ENCODE measurements at regions not wholly inside any gene's neighbourhood (a gene's known extent, or its start where the extent isn't known, plus 50 kb on each side); places are given as distances from the start of the nearest gene placed in this dataset.

DNA sequence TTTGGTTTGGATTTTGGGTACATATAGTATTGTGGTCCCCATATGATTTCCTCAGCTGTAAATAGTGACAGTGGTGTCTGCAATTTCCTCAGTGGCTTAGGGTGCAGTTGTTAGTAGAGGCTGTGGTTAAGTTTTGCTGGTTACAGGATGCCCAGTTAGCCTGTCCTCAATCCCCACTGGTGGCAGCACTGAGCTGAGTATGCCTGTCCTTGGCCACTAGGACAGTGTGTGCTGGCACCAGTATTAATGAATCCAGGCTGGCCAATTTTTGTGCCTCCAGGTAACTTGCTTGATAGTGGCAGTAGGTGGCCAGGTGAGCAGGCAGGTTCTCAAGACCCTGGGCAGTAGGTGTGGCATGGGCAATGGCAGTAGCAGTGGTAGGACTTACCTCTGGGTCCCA is 973.1 kb downstream of the TMEM182 start:
- DNase-seq (ENCODE audit: low read depth in 1 of 2, low spot score in 1 of 2): no peak
- TF ChIP-seq JUND (IDR thresholded peaks at IDR 0.05; ENCODE audit: low read depth): no peak
- in situ Hi-C loops (cut with HindIII; ENCODE audit: low pct_unique_long_range_greater_than_20kb, low sequenced_read_pairs): no loop called here

DNA sequence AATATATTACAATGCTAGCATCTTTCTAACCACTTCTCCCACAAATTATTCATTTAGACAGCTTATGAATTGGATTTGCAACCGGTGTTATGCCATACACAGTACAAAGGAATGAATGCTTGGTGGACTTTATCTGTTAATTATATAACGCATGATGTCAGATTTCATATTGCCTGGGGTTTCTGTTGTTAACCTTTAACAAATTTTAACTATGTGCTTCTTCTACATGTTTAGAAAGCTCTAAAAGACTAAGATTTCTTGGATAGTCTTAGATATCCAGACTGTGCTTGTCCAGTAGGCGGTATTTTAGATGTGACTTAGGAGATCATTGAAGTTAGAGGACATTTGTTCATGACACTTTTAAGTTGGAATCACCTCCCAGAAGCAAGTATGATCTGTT is 976.3 kb downstream of the TMEM182 start:
- in situ Hi-C loops (cut with HindIII; ENCODE audit: low pct_unique_long_range_greater_than_20kb, low sequenced_read_pairs): no loop called here
- TF ChIP-seq JUND (IDR thresholded peaks at IDR 0.05; ENCODE audit: low read depth): no peak
- DNase-seq (ENCODE audit: low read depth in 1 of 2, low spot score in 1 of 2): no peak

DNA sequence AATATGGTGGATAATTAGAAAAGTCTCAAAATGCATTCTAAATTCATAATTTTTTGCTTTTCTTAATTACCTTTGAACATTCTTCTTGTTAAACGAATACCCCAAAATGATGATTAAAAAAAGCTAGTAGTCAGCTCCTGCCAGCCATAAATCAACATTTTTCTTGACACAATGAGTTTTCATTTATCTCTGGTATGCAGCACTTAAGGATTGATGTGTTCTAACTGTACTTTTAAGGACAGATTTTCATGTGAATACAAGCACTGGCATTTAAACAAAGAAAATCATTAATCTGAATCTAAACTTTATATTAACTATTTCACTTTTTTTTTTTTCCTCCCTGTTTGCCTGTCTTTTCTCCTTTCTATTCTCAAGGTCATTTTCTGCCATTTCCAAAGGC is 976.8 kb downstream of the TMEM182 start:
- DNase-seq (ENCODE audit: low read depth in 1 of 2, low spot score in 1 of 2): no peak
- TF ChIP-seq JUND (IDR thresholded peaks at IDR 0.05; ENCODE audit: low read depth): no peak
- in situ Hi-C loops (cut with HindIII; ENCODE audit: low pct_unique_long_range_greater_than_20kb, low sequenced_read_pairs): no loop called here

- no peak for DNase-seq (ENCODE audit: low read depth in 1 of 2, low spot score in 1 of 2)
- no peak for TF ChIP-seq JUND (IDR thresholded peaks at IDR 0.05; ENCODE audit: low read depth)
- in situ Hi-C loops (cut with HindIII; ENCODE audit: low pct_unique_long_range_greater_than_20kb, low sequenced_read_pairs): no loop called here
Observed at GRCh38 chr2:103739186-103739585, 977.4 kb downstream of the TMEM182 start.

DNA sequence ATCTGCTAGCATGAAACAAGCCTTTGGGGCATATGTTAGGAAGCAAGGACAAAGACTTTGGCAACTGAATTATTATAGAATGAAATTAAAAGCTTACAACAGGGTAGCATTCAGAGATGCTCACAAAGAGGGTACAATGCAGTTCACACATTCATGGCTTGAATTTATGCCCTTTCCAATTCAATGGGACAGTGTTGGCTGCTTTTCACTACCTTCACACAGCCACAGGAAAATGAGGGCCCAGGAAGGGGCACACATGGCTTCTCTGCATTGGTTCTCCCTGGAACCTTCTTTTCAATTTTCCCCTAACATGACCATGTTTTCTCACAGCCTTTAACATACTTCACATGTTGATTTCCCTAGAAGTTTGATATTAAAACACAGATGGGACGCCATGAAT is 978.1 kb downstream of the TMEM182 start:
- DNase-seq (ENCODE audit: low read depth in 1 of 2, low spot score in 1 of 2): no peak
- in situ Hi-C loops (cut with HindIII; ENCODE audit: low pct_unique_long_range_greater_than_20kb, low sequenced_read_pairs): no loop called here
- no peak for TF ChIP-seq JUND (IDR thresholded peaks at IDR 0.05; ENCODE audit: low read depth)

GRCh38 chr2:103740631-103741030 is 978.8 kb downstream of the TMEM182 start:
- no peak for DNase-seq (ENCODE audit: low read depth in 1 of 2, low spot score in 1 of 2)
- in situ Hi-C loops (cut with HindIII; ENCODE audit: low pct_unique_long_range_greater_than_20kb, low sequenced_read_pairs): no loop called here
- TF ChIP-seq JUND (IDR thresholded peaks at IDR 0.05; ENCODE audit: low read depth): no peak

DNA sequence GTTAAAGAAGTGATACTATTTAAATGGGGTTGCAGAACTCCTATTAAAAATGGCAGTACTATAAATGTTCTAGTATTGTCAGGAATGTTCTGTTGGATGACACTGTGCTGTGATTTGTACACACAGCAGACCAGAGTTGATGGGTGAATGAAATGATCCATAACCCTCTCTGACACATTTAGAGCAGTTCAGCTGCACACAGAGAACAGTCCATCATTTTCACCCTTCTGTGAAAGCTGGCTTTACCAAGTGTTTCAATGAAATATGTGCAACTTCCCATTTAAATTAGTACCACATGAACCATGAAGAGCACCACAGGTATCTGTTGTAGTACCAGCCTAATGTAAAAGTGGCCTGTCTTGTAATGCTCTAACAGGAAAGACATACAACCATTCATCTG is 981.4 kb downstream of the TMEM182 start:
- no peak for TF ChIP-seq JUND (IDR thresholded peaks at IDR 0.05; ENCODE audit: low read depth)
- no peak for DNase-seq (ENCODE audit: low read depth in 1 of 2, low spot score in 1 of 2)
- in situ Hi-C loops (cut with HindIII; ENCODE audit: low pct_unique_long_range_greater_than_20kb, low sequenced_read_pairs): no loop called here

DNA sequence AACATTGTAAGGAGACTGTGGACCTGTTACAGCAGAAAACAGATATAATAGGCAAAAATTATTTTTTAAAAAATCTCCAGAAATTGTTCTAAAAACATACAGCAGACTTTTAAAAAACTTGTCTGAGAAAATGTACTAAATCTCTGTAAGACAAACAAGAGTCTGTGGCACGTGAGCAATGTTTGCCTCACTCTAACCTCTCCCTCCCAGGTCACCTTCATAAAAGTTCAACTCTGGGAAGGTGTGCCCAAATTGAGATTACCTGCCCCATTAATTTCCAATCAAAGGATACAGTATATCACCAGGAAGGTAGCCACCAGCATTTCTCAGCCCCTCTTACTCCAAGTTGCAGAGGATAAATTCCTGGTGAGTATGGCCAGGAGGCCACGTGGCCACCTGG is 992.7 kb downstream of the TMEM182 start:
- DNase-seq (ENCODE audit: low read depth in 1 of 2, low spot score in 1 of 2): no peak
- no peak for TF ChIP-seq JUND (IDR thresholded peaks at IDR 0.05; ENCODE audit: low read depth)
- in situ Hi-C loops (cut with HindIII; ENCODE audit: low pct_unique_long_range_greater_than_20kb, low sequenced_read_pairs): no loop called here

GRCh38 chr2:103773884-103774283 is 1012.1 kb downstream of the TMEM182 start:
- DNase-seq (ENCODE audit: low read depth in 1 of 2, low spot score in 1 of 2): no peak
- in situ Hi-C loops (cut with HindIII; ENCODE audit: low pct_unique_long_range_greater_than_20kb, low sequenced_read_pairs): no loop called here
- no peak for TF ChIP-seq JUND (IDR thresholded peaks at IDR 0.05; ENCODE audit: low read depth)

- TF ChIP-seq JUND (IDR thresholded peaks at IDR 0.05; ENCODE audit: low read depth): no peak
- DNase-seq (ENCODE audit: low read depth in 1 of 2, low spot score in 1 of 2): no peak
- in situ Hi-C loops (cut with HindIII; ENCODE audit: low pct_unique_long_range_greater_than_20kb, low sequenced_read_pairs): no loop called here
Observed at GRCh38 chr2:103780088-103780702, 1018.4 kb downstream of the TMEM182 start.

GRCh38 chr2:103781313-103781712 is 1019.5 kb downstream of the TMEM182 start:
- no peak for TF ChIP-seq JUND (IDR thresholded peaks at IDR 0.05; ENCODE audit: low read depth)
- in situ Hi-C loops (cut with HindIII; ENCODE audit: low pct_unique_long_range_greater_than_20kb, low sequenced_read_pairs): no loop called here
- no peak for DNase-seq (ENCODE audit: low read depth in 1 of 2, low spot score in 1 of 2)

GRCh38 chr2:103784261-103784660 is 1022.4 kb downstream of the TMEM182 start:
- TF ChIP-seq JUND (IDR thresholded peaks at IDR 0.05; ENCODE audit: low read depth): no peak
- in situ Hi-C loops (cut with HindIII; ENCODE audit: low pct_unique_long_range_greater_than_20kb, low sequenced_read_pairs): no loop called here
- DNase-seq (ENCODE audit: low read depth in 1 of 2, low spot score in 1 of 2): no peak

DNA sequence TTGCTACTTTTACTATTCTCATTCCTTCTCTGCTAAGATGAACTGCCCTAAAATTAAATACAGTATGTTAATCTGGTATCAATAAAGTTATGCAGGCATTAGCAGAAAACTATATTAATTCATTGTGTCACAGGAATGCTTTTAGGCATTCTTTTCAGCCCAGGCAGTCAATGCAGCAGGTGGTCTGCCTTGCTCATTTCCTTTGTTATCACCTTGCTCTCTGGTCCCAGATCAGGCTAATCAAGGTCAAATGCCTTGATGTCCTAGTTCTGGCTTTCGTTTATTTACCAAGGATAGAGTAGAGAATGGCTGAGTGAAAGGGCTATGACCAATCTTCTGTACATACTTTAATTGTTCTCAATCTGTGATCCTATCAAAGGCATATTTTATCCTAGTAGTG is 1023.6 kb downstream of the TMEM182 start:
- DNase-seq (ENCODE audit: low read depth in 1 of 2, low spot score in 1 of 2): no peak
- no peak for TF ChIP-seq JUND (IDR thresholded peaks at IDR 0.05; ENCODE audit: low read depth)
- in situ Hi-C loops (cut with HindIII; ENCODE audit: low pct_unique_long_range_greater_than_20kb, low sequenced_read_pairs): no loop called here

DNA sequence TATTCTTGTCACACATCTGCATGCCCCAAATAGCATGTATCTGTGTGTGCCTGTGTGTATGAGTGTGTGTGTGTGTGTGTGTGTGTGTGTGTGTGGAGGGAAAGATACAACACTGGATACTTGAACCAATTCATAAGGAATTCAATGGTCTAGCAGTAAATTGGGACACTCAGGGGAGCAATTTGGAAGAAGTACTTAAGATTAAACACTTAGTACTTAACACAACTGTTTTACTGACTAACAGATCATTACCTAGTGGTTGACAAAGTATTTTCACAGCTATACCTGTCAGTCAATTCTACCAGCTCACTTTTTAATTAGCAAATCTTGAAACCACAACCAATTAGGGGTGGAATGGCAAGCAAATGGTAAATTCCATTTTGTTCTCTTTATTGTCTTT is 1024.1 kb downstream of the TMEM182 start:
- in situ Hi-C loops (cut with HindIII; ENCODE audit: low pct_unique_long_range_greater_than_20kb, low sequenced_read_pairs): no loop called here
- TF ChIP-seq JUND (IDR thresholded peaks at IDR 0.05; ENCODE audit: low read depth): no peak
- DNase-seq (ENCODE audit: low read depth in 1 of 2, low spot score in 1 of 2): no peak
